ENCODE measurements at regions not wholly inside any gene's neighbourhood (a gene's known extent, or its start where the extent isn't known, plus 50 kb on each side); places are given as distances from the start of the nearest gene placed in this dataset.

DNA sequence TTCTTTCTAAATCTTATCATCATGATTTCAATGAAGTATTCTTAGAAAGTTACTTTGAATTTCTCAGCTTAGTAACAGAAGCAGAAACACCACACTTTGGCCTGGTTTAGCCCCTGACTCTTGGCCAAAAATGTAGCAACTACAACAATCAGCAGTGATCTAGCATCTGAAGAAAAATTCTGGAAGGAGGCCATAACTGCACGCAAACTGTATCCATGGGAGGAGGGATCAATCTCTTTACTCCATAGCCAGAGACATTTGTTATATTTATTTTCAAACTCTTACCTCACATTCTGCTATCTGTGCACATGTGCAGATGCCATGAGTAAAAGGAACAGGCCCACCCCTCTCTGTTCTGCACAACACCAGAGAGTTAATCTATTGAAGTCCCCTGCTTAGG is 251.0 kb upstream of the P2RY1 start:
- no peak overlapping the region for H3K4me2 ChIP-seq (ENCODE audit: low read length)
- no peak overlapping the region for H2AFZ ChIP-seq
- no peaks in the 10 kb centered on the region for H3K79me2 ChIP-seq
- no peak overlapping the region for H3K27ac ChIP-seq
- H3K36me3 ChIP-seq (ENCODE audit: control insufficient read depth, insufficient read depth, low read length) = no peaks in the 10 kb centered on the region
- no peak overlapping the region for H3K9ac ChIP-seq
- TF ChIP-seq, protein P1, sequence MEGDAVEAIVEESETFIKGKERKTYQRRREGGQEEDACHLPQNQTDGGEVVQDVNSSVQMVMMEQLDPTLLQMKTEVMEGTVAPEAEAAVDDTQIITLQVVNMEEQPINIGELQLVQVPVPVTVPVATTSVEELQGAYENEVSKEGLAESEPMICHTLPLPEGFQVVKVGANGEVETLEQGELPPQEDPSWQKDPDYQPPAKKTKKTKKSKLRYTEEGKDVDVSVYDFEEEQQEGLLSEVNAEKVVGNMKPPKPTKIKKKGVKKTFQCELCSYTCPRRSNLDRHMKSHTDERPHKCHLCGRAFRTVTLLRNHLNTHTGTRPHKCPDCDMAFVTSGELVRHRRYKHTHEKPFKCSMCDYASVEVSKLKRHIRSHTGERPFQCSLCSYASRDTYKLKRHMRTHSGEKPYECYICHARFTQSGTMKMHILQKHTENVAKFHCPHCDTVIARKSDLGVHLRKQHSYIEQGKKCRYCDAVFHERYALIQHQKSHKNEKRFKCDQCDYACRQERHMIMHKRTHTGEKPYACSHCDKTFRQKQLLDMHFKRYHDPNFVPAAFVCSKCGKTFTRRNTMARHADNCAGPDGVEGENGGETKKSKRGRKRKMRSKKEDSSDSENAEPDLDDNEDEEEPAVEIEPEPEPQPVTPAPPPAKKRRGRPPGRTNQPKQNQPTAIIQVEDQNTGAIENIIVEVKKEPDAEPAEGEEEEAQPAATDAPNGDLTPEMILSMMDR (IDR thresholded peaks at IDR 0.05) = no peak
- H3K27me3 ChIP-seq (ENCODE audit: control insufficient read depth, insufficient read depth, low read length) = no peaks in the 10 kb centered on the region
- H3K4me1 ChIP-seq = no peaks in the 10 kb centered on the region
- H3K9me3 ChIP-seq (ENCODE audit: control insufficient read depth, low read length) = no peaks in the 10 kb centered on the region
- no peak overlapping the region for H3K4me3 ChIP-seq (ENCODE audit: low read depth, low read length)

DNA sequence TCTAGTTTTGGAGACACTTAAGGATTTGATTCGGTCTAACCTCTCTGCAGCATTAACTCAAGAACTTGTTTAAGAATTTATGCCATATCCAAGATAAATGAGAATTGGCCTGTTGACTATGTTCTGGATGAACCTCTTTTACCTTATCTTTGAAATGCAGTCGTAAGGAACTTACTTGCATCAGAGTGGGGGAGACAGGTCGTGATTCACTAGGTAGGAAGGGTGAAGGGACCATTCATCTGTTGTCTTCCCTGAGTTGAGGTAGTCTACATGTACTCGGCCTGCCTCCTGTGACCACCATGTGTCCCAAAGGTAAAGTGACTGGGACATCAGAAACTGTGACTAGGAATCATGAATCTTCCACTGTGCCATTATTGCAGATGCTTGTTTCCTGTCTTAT is 248.0 kb upstream of the P2RY1 start:
- H3K27me3 ChIP-seq (ENCODE audit: control insufficient read depth, insufficient read depth, low read length) = no peaks in the 10 kb centered on the region
- no peak overlapping the region for H2AFZ ChIP-seq
- H3K4me1 ChIP-seq = no peaks in the 10 kb centered on the region
- H3K27ac ChIP-seq = no peak overlapping the region
- H3K9me3 ChIP-seq (ENCODE audit: control insufficient read depth, low read length) = no peaks in the 10 kb centered on the region
- H3K4me3 ChIP-seq (ENCODE audit: low read depth, low read length) = no peak overlapping the region
- TF ChIP-seq, protein P1 (IDR thresholded peaks at IDR 0.05) = no peak
- H3K36me3 ChIP-seq (ENCODE audit: control insufficient read depth, insufficient read depth, low read length) = no peaks in the 10 kb centered on the region
- H3K9ac ChIP-seq = no peak overlapping the region
- no peaks in the 10 kb centered on the region for H3K79me2 ChIP-seq
- no peak overlapping the region for H3K4me2 ChIP-seq (ENCODE audit: low read length)

DNA sequence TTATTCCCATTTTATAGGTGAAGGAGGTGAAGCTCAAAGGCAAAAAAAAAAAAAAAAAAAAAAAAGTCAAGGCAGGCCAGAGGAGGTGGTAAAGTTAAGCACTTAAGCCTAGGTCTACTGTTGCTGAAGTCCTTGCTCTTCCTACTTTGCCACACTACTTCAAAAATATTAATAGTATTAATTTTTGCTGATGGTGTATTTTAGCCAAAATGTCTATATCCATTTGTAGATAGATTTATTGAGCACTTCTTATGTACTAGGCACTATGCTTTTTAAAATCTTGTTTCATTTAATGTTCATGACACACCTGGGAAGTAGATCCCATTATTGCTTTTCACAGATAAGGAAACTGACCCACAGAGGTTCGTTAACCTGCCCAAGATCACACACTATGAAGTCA is 247.1 kb upstream of the P2RY1 start:
- no peaks in the 10 kb centered on the region for H3K79me2 ChIP-seq
- H2AFZ ChIP-seq = no peak overlapping the region
- H3K36me3 ChIP-seq (ENCODE audit: control insufficient read depth, insufficient read depth, low read length) = no peaks in the 10 kb centered on the region
- no peaks in the 10 kb centered on the region for H3K4me1 ChIP-seq
- no peak overlapping the region for H3K9ac ChIP-seq
- TF ChIP-seq, protein P1 (IDR thresholded peaks at IDR 0.05) = no peak
- no peak overlapping the region for H3K4me2 ChIP-seq (ENCODE audit: low read length)
- no peak overlapping the region for H3K4me3 ChIP-seq (ENCODE audit: low read depth, low read length)
- H3K27me3 ChIP-seq (ENCODE audit: control insufficient read depth, insufficient read depth, low read length) = no peaks in the 10 kb centered on the region
- no peaks in the 10 kb centered on the region for H3K9me3 ChIP-seq (ENCODE audit: control insufficient read depth, low read length)
- H3K27ac ChIP-seq = no peak overlapping the region

DNA sequence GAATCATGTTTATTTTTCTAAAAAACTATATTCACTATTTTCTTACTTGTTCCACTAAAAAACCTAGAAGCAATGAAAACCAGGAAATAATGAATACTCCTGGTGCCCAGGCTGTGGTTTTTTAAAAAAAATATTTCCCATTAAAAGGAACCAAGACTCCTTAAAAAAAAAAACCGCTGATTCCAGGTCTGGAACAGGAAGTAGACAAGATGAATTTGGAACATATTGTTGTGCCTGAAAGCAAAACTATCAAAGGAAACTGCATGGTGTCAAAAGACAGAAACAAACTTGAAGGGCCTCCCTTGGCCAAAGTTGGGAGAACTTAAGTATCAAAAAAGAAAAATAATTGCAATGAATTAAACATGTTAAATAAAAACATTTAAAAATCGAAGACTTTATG is 245.3 kb upstream of the P2RY1 start:
- no peak overlapping the region for H3K4me3 ChIP-seq (ENCODE audit: low read depth, low read length)
- TF ChIP-seq, protein P1 (IDR thresholded peaks at IDR 0.05) = no peak
- H3K27ac ChIP-seq = no peak overlapping the region

DNA sequence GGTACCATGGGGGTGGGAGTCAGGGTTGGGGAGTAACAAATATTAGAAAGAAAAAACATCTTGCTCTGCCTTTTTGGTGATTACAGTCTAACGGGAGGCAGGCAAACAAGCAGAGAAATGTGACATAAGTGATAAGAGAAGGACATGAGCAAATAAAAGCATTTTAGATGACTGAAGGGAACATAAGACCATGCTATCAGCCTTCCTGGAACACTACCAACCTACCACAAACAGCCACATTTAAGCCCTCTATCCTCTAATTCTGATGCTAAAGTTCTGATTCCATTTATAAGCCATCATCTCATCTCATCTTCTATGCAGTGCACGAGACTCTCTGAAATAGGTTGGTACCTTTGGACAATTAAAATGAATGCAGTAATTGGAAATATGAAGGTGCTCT is 243.4 kb upstream of the P2RY1 start:
- H2AFZ ChIP-seq = no peak overlapping the region
- no peaks in the 10 kb centered on the region for H3K36me3 ChIP-seq (ENCODE audit: control insufficient read depth, insufficient read depth, low read length)
- no peaks in the 10 kb centered on the region for H3K4me1 ChIP-seq
- H3K4me3 ChIP-seq (ENCODE audit: low read depth, low read length) = no peak overlapping the region
- no peaks in the 10 kb centered on the region for H3K9me3 ChIP-seq (ENCODE audit: control insufficient read depth, low read length)
- no peaks in the 10 kb centered on the region for H3K79me2 ChIP-seq
- H3K27ac ChIP-seq = no peak overlapping the region
- H3K27me3 ChIP-seq (ENCODE audit: control insufficient read depth, insufficient read depth, low read length) = no peaks in the 10 kb centered on the region
- H3K4me2 ChIP-seq (ENCODE audit: low read length) = no peak overlapping the region
- H3K9ac ChIP-seq = no peak overlapping the region
- TF ChIP-seq, protein P1 (IDR thresholded peaks at IDR 0.05) = no peak

More for the DNA sequence above, 245.3 kb upstream of the P2RY1 start:
- Histone ChIP-seq H3K4me1 (no peaks in the 10 kb centered on the region), H3K36me3 (ENCODE audit: control insufficient read depth, insufficient read depth, low read length) (no peaks in the 10 kb centered on the region), H3K4me2 (ENCODE audit: low read length) (no peak overlapping the region), H3K9me3 (ENCODE audit: control insufficient read depth, low read length) (no peaks in the 10 kb centered on the region), H3K27me3 (ENCODE audit: control insufficient read depth, insufficient read depth, low read length) (no peaks in the 10 kb centered on the region), H3K79me2 (no peaks in the 10 kb centered on the region), H2AFZ (no peak overlapping the region), H3K9ac (no peak overlapping the region)

All from parathyroid adenoma (tissue), 2 donors.